Fibroblast of skin of back (primary cell): ENCODE measurements at regions not wholly inside any gene's neighbourhood (a gene's known extent, or its start where the extent isn't known, plus 50 kb on each side); places are given as distances from the start of the nearest gene placed in this dataset.
A peak's percentile ranks its signal among the peaks of the same experiment; 100 is the strongest.
"Not testable (repeated sequence)": the region's sequence is repeated elsewhere in the genome, so short reads cannot be mapped to it uniquely, and the experiment has no call there.

Source experiments
- DNase-seq: peaks from one replicate; pipeline ENCODE4 v3.0.0-alpha.2; 2013

- no peak for DNase-seq
Measured at GRCh38 chr5:40277161-40277906, 402.4 kb upstream of the PTGER4 start.

DNA sequence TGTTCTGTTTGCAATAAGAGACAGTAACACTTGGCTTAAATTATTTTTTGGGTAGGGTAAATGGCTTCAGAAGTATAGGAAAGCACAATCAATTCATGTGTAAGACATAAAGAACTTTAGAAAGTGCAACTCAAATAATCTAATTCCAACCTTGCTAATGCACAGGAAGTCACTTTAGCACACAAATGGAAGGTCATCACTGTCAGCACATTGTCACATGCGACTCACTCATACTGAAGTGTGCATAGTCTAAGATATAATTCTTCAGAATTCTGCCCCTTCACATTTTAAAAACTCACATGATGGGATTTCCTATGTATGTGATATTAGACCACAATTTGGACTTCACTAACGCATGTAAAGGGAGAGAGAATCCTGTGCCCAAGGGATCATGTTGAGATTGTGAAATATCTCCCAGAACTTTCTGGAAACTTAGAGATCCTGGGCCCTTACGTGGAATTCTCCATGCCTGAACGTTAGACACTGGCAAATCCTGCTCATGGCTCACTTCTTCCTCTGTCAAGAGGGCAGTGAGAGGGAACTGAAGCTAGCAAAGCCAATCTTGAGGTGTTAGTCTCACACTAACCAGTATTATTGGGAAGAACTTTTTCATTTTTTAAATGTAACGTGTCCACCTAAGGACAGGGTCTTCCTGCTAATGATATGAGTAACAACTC lies 403.2 kb upstream of the PTGER4 start:
- DNase-seq: peak; percentile 6

DNA sequence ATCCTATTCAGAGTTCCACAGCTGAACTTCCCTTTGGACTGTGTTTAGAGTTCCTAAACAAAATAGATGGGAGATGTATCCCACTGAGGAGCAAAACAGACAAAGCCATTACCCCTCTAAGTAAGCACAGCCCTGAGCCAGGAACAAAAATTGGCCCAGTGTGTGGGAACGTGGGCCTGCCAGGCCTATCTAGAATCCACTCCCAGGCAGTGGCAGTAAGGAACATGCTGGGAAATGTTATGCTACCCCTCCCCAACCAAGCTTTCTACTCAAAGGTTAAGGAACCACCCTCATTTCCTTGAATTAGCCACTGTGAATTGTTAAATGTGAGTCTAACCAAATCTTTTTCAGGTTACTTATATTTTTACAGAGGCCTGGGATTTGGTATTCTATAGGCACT lies 405.1 kb upstream of the PTGER4 start:
- DNase-seq: no peak

DNA sequence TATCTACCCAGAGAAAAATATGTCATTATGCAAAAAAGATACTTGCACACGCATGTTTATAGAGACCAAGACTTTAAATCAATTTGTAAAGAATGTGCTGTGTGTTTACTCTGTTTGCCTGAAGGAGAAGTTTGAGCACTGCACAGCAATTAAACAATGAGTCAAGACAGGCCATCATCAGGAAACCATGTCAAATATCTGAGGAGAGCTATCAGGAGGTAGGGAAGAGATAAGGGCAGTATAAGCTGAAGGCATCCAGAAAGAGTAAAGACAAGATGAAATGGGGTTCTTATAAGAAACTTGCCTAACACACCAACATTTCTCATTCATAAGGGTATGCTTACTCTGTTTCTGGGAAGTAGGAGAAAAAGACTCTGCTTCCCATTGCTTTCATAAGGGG lies 405.8 kb upstream of the PTGER4 start:
- DNase-seq: peak; percentile 20

DNA sequence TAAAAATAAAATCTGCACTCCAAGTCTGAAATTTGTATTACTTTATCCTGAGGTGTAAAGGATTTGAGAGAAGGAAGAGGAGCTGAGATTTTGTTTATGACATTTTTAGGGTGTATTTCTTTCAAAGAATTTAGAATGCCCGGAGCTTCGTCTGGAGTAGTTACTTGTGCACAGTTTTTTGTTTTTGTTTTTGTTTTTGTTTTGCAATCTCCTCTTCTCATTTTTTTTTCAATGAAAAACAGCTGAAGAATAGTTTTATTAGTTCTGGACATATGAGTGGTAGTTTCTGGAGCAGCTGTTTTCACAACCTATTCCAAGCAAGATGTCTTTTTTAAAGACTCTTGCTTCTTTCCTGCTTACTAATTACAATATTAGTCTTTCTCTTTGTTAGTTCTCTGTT lies 408.2 kb upstream of the PTGER4 start:
- DNase-seq: no peak

DNA sequence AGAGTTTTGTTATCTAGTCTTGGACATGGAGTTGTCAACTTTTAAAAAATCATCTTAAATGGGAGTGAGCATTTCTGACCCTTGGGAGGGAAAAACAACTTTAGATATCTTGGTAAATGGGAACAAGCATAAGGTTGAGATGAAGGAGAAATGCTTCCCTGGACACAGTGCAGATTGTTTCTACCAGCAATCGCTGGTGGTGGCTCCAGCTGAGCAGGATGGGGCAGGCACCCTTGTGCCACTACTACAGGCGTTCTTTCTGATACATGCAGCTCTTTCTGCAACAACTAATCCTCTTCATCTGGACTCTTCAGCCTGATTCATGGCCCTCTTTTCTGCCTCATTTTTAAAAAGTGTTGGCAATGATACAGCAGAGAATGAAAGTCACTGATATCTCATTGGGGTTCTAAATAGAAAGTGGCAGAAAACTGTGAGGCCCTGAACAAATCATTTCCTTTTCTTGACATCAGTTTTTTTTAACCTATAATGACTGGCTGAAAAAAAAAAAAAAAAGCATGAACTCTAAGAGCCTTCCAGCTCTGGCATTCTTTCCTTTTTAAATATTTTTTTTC lies 409.4 kb upstream of the PTGER4 start:
- DNase-seq: no peak

DNA sequence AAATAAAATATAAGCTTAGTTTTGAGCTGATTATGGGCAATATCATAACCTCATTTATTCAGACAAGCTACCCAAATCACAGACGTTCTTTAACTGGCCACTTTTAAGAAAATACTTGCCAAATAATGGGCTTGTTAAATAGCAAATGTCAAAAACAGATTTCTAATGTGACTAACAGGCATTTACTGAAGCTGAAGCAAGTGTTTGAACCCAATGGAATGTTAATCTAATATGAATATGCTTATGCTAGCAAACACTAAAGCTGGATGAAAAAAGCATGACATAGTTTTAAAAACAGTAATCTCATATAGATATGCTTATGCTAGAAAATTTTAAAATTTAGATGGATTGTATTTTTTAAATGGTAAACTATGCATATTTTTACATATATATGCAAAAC lies 411.6 kb upstream of the PTGER4 start:
- DNase-seq: no peak

DNA sequence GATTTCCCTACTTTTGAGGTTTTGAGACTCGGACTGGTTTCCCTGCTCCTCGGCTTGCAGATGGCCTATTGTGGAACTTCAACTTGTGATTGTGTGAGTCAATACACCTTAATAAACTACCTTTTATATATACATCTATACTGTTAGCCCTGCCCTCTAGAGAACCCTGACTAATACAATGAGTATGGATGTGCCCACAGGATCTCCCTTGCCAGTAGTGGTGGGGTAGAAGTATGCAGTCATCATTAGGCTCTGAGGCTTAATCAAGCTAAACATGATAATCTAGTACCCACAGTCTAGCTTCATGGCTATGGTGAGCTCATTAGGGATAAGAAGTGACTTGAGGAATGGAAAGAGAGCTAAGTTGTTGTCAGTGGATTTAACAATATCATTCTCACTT lies 412.8 kb upstream of the PTGER4 start:
- DNase-seq: no peak

DNA sequence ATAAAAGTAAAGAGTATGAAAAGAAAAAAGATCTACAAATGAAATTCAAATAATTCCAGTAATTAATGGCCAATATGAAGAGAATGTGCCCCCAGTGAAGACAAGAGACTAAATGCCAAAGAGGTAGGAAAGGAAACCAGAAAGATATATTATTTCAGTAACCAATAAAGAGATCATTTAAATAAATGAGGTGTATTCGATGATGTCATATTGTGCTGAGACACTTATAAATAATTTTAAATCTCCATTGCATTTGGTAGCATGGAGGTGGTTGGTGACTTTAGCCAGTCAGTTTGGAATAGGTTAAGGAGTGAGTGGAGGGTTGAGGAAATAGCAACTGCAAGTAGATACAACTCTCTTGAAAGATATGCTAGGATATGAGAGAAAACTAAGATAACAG lies 417.7 kb upstream of the PTGER4 start:
- DNase-seq: no peak

DNA sequence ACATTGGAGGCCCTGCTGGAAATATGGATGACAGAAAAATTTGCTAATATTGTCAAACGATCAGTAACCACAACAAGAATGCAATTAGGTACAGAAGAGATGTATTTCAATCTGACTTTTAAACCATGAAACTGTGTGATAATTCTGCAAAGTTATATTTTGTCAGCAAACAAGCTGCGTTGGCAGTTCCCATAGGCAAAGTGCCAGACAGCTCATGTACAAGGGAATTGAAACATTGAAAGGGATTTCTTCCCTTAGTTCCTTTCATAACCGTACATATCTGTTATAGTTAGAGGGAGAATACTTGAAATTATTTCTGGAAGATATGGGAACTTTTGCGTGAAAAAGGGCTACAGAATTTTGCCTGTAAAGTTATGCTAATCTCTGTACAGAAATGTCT lies 419.4 kb upstream of the PTGER4 start:
- no peak for DNase-seq

- DNase-seq: no peak
Measured at GRCh38 chr5:40258222-40258621, 421.5 kb upstream of the PTGER4 start.

DNA sequence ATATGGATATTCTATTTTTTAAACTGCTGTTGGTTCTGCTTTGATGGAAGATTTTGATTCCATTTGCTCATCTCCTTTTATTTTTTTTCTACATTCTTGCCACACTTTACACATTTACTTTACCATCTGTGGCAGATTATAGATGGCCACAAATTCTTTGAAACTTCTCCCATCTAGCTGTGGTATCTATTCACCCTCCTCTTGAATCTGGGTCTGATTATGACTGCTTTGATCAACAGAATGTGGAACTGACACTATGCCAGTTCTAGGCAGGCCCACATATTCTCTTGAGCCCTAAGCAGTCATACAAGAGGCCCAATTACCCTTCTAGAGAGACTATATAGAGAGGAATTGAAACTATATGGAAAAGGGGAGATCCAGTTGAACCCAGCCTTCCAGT lies 439.0 kb upstream of the PTGER4 start:
- no peak for DNase-seq

- peak; percentile 30 for DNase-seq
Measured at GRCh38 chr5:40240111-40240510, 439.6 kb upstream of the PTGER4 start.

DNA sequence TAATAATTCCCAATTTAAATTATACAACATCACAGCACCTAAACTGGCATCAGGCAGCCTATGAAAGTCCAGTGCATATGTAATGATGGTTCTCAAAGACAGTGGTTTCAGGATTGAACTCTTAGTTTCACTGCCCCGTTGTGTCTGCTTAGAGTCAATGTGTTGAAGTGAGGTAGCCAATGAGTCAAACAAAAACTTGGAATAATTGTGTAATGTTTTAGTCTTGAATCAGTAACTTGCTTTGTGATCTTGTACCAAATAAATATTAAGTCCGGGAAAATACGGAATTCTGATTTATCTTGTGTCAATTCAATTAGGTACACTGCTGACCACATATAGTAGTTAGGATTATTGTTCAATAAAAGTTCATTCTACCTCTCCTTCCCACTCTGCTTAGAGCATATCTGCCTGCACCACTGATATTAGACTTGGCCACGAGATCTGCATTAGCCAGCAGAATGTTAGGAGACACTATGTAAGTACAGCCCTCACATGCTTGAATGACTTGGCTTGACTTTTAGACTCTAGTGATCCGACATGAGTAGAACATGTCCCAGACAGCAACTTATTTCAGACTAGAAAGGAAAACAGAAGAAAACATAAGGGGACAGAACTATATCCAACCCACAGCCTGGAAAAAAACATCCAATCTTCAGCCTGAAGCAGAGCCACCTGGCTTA lies 441.5 kb upstream of the PTGER4 start:
- DNase-seq: no peak

DNA sequence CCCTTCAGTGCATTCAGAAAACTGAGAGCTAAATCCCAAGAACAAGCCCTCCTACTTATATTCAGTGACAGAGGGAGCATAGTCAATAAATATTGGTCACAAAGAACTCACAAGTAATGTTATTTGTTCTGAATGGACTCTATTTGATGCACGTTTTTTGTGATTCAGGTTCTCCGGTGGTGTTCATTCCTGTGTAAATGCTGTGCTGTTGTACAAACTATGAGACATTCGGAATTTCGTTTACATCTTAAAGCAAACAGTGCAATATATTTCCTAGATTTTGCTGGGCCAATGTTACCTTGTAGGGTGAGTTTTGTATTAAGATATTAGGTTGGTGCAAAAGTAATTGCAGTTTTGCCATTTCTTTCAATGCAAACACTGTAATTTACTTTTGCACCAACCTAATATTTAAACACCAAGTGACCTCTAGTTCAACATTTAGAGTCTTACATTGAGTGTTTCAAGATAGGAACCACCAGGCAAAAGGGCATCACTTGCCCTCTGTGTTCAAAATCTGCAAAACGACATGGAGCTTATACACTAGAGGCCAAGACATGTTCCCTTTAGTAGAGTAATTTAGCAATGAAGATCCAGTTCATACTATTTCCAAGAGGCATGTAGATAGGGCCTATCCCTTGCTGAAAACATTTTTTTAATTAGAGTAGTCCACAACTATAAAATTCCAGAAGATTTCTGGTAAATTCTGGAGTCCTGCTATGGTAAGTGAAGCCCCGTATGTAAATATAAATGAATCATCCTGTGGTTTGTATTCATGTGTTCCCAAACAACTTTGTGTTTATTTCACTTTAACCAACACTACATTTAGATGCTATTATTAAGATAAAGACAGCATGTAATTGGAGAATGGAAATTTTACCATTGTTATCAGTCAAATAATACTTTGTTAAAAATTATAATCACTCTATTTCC lies 444.0 kb upstream of the PTGER4 start:
- no peak for DNase-seq

GRCh38 chr5:40233268-40233667 lies 446.4 kb upstream of the PTGER4 start:
- DNase-seq: peak; percentile 58

DNA sequence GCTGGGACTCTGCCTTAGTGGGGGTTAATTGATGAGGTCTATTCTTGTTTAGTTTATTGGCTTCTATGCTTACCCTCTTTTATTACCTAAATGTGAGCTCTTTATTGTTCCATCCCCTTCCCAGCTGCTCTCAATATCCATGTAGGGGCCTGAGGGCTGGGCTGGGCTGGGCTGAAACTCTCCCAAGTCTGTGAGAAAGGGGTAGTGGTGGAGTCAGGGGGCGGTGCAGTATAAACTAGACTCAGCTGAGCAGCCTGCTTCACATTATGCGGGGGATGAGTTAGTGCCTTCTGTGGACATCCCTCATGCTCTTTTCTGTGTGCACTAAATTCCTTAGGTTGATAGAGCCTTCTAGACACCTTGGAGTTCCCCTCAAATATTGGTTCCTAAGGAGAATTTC lies 451.8 kb upstream of the PTGER4 start:
- no peak for DNase-seq

- DNase-seq: peak; percentile 49
Measured at GRCh38 chr5:40227366-40227765, 452.3 kb upstream of the PTGER4 start.

DNA sequence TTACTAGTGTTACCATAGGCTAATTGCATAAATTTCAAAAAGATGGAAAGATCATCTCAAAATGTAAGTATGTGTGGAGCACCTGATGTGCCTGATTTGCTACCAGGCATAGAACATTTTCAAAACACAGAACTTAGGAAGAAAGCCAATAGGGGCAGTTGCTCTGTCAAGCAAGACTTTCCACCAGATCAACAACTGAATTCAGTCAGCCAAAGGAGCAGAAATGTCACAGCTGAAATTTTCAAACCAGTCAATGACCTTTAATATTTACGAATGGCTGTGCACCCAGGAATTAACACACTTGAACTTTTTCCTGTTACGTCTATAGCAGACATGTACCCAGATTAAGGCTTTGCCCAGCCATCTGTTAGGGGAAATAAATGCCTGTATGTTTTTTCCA lies 452.8 kb upstream of the PTGER4 start:
- DNase-seq: no peak

DNA sequence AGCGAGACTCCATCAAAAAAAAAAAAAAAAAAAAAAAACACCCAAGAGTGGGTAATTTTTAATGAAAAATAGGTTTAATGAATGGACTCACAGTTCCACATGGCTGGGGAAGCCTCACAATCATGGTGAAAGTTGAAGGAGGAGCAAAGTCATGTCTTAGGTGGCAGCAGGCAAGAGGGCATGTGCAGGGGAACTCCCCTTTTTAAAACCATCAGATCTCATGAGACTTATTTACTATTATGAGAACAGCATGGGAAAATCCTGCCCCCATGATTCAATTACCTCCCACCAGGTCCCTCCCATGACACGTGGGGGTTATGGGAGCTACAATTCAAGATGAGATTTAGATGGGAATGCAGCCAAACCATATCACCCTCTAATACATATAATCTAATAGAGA lies 454.6 kb upstream of the PTGER4 start:
- not testable (repeated sequence) for DNase-seq

DNA sequence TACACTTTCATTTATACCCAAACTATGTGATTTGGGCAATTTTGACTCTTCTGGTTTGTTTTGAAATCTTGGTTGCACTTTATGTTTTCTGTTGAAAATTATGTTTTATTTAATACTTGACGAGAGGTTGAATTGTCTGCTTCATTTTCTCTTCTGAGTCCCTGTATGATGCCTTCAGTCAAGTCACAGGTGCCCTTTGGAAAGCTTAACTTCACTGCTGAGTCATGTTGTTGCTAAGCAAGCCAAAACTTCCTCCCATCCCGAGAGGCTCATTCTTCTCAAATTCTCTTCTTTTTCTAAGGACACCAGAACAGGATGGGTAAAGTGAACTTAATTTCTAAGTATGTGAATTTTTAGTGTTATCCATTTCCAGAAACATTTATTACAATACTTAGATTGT lies 455.3 kb upstream of the PTGER4 start:
- peak; percentile 50 for DNase-seq

- DNase-seq: peak; percentile 92
Measured at GRCh38 chr5:40223884-40224402, 455.8 kb upstream of the PTGER4 start.
